AG04450 (cell line): ENCODE measurements at regions not wholly inside any gene's neighbourhood (a gene's known extent, or its start where the extent isn't known, plus 50 kb on each side); places are given as distances from the start of the nearest gene placed in this dataset.
"Not testable (repeated sequence)": the region's sequence is repeated elsewhere in the genome, so short reads cannot be mapped to it uniquely, and the experiment has no call there.

Source experiments
- CTCF ChIA-PET: fragments of 300-600, 350-600 bp; formaldehyde crosslinking; extraction: SDS; loops from one replicate; lab custom pipeline; 2022; ENCODE audit warnings: antibody characterized with exemption, inconsistent platforms; lab: Charles Lee
- POLR2A ChIA-PET: fragments of 350-600 bp; formaldehyde crosslinking; extraction: SDS; loops from one replicate; lab custom pipeline; 2021; ENCODE audit warnings: antibody characterized with exemption, inconsistent platforms; lab: Yijun Ruan, JAX
- DNase-seq: peaks from one replicate; pipeline ENCODE4 v3.0.0-alpha.2; 2011; ENCODE audit warnings: low read depth, low spot score
- H3K27ac ChIP-seq: one replicate; pipeline ENCODE4 v1.5.1; 2012; ENCODE audit warnings: low read depth, low read length, control low read depth
- H3K27me3 ChIP-seq: one replicate; pipeline ENCODE4 v1.6.0; 2012; ENCODE audit warnings: low read length; ENCODE audit not compliant: control insufficient read depth, insufficient read depth
- H3K4me3 ChIP-seq: 2 replicates; pipeline ENCODE4 v1.5.1; 2011; ENCODE audit warnings: mild to moderate bottlenecking, low read depth, low read length, control low read depth
- H3K9me3 ChIP-seq: 2 replicates; pipeline ENCODE4 v1.5.1; 2012; ENCODE audit warnings: low read length; ENCODE audit not compliant: control insufficient read depth, insufficient read depth
- TF ChIP-seq, protein P1 (sequence below): IDR thresholded peaks from 2 replicates; pipeline ENCODE4 v1.5.1; 2011; ENCODE audit warnings: low read depth, low read length, control low read depth, inconsistent platforms

DNA sequence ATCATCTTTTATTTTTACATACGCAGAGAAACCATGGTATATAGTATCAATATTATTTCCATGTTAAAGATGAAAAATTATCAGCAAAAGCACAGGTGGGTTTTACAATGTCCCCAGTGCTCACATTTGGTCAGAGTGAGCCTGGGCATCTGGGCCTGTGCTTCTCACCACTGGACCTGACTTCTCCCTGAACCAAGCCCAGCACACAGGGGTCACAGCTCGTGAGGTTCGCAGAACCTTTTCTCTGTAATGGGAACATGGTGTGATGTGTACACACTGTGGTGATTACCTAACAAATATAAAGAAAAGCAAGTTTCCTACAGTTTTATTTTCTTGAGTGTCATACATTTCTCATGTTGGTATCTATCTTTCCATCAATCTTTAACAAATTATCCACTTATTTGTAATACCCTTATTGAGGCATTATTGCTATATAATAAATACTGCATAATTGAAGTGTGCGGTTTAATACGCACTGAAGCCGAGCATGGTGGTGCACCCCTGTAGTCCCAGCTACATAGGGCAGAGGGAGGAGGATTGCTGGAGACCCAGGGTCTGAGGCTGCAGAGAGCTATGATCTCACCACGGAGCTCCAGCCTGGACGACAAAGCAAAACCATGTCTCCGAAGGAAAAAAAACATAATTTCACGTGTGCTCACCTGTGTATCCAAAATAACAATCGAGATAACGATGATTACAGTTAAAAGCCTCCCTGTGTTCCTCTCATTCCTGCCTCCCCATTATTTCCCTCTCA is 743.2 kb downstream of the TMEM121 start:
- no peak overlapping the region for H3K4me3 ChIP-seq
- CTCF ChIA-PET, result no interaction called here

DNA sequence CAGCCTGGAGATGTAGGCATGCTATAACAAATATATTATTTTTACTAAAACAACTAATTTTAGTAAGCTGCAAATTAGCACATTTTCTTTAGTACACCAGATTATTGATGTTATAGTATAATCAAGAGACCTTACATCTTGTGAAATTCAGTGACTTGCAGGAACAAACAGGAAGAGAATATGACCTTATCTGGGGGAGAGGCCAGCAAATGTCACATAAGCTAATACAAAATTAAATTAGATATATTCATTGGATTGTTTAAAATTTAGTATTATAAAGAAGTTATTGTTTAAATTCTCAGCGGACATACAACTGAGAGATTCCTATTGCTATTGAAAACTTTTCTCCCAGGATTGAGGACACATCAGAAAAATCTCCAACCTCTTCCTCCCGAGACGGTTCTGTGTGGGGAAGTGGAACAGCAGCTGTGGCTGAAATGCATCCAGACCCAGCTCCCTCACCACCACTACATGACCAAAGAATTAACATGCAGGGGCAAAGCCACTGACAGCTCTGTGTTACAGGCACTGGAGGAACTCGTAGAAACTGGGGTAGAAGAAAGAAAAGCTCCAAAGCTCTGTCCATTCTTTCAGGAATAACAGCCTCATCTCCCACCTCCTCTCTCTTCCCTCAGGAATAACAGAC is 744.2 kb downstream of the TMEM121 start:
- CTCF ChIA-PET, POLR2A ChIA-PET, DNase-seq, H3K27ac ChIP-seq, H3K27me3 ChIP-seq, H3K4me3 ChIP-seq: not testable (repeated sequence)
- peaks cover 43% of the 10 kb centered on the region for H3K9me3 ChIP-seq

More for the DNA sequence above, 743.2 kb downstream of the TMEM121 start:
- TF ChIP-seq, protein P1, sequence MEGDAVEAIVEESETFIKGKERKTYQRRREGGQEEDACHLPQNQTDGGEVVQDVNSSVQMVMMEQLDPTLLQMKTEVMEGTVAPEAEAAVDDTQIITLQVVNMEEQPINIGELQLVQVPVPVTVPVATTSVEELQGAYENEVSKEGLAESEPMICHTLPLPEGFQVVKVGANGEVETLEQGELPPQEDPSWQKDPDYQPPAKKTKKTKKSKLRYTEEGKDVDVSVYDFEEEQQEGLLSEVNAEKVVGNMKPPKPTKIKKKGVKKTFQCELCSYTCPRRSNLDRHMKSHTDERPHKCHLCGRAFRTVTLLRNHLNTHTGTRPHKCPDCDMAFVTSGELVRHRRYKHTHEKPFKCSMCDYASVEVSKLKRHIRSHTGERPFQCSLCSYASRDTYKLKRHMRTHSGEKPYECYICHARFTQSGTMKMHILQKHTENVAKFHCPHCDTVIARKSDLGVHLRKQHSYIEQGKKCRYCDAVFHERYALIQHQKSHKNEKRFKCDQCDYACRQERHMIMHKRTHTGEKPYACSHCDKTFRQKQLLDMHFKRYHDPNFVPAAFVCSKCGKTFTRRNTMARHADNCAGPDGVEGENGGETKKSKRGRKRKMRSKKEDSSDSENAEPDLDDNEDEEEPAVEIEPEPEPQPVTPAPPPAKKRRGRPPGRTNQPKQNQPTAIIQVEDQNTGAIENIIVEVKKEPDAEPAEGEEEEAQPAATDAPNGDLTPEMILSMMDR, result no peak
- H3K27ac ChIP-seq, result no peak overlapping the region
- no peaks in the 10 kb centered on the region for H3K27me3 ChIP-seq
- POLR2A ChIA-PET, result no interaction called here
- peaks cover 38% of the 10 kb centered on the region for H3K9me3 ChIP-seq
- no peak for DNase-seq

DNA sequence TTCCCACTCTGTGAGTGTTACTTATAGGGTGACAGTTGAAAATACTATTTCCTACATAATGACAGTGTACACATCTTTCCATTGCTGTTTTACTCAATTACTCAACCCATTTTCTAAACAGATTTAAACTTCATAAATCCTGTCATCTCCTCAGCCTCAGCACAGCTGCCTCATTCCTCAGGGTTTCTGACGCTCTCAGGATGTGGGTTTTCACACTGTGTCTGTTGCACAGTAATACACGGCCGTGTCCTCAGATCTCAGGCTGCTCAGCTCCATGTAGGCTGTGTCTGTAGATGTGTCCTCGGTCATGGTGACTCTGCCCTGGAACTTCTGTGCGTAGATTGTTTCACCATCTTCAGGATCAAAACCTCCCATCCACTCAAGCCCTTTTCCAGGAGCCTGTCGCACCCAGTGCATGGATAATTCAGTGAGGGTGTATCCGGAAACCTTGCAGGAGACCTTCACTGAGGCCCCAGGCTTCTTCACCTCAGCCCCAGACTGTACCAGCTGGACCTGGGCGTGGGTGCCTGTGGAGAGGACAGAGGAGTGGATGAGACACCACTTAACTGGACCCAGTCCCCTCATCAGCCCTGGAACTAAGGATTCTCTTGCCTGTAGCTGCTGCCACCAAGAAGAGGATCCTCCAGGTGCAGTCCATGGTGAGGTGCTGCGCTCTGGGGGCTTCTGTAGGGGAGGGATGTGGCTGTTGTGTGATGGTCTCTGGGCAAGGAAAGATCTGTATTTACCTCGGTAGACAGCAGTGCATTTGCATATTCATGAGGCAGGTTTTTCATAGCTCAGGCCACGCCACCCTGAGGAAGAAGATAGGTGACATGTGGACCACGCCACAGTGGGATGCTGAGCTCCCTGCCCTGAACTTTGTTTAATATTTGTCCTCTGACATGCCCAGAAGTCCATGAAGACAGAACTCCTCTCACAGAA is 750.2 kb downstream of the TMEM121 start:
- CTCF ChIA-PET, result no interaction called here
- Histone ChIP-seq H3K27me3 (no peaks in the 10 kb centered on the region), H3K27ac (no peak overlapping the region), H3K9me3 (peaks cover 33% of the 10 kb centered on the region), H3K4me3 (no peak overlapping the region)
- DNase-seq, result no peak
- POLR2A ChIA-PET, result no interaction called here
- TF ChIP-seq, protein P1, result no peak

DNA sequence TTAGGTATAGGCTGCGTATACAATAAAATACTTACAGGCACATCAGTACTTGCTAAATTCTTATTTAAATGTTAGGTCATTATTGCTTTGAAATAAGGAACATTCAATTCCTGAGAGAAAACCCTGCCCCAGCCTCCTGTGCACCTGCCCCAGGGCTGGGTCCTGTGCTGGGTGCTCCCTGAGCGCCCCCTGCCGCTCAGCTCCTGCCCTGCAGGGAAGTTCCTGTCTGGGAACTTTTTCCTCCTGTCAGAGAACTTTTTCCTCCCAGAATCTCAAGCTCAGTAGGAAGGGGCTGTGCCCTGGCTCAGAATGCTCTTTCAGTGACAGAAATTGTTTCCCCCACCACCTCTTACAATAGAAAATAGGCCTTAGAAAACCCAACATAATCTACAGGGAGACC is 751.1 kb downstream of the TMEM121 start:
- POLR2A ChIA-PET, result no interaction called here
- DNase-seq, result no peak

DNA sequence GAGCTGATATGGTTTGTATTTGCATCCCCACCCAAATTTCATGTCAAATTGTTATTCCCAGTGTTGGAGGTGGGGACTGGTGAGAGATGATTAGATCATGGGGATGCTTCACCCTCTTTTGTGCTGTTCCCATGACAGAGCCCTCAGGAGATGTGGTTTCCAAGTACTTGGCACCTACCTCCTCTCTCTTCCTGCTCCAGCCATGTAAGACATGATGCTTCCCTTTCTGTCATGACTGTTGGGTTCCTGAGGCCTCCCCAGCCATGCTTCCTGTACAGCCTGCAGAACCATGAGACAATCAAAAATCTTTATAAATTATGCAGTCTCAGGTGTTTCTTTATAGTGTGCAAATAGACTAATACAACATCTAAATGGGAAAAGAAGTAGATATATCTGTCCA is 754.5 kb downstream of the TMEM121 start:
- Histone ChIP-seq H3K9me3 (peaks cover 22% of the 10 kb centered on the region), H3K4me3 (no peak overlapping the region), H3K27ac (no peak overlapping the region), H3K27me3 (no peaks in the 10 kb centered on the region)
- POLR2A ChIA-PET, result no interaction called here
- TF ChIP-seq, protein P1, result no peak
- no peak for DNase-seq
- CTCF ChIA-PET, result no interaction called here

More for the DNA sequence above, 751.1 kb downstream of the TMEM121 start:
- CTCF ChIA-PET, result no interaction called here
- Histone ChIP-seq H3K4me3 (no peak overlapping the region), H3K27ac (no peak overlapping the region), H3K27me3 (no peaks in the 10 kb centered on the region), H3K9me3 (peaks cover 40% of the 10 kb centered on the region)
- TF ChIP-seq, protein P1, result no peak
